ENCODE measurements at regions not wholly inside any gene's neighbourhood (a gene's known extent, or its start where the extent isn't known, plus 50 kb on each side); places are given as distances from the start of the nearest gene placed in this dataset.

DNA sequence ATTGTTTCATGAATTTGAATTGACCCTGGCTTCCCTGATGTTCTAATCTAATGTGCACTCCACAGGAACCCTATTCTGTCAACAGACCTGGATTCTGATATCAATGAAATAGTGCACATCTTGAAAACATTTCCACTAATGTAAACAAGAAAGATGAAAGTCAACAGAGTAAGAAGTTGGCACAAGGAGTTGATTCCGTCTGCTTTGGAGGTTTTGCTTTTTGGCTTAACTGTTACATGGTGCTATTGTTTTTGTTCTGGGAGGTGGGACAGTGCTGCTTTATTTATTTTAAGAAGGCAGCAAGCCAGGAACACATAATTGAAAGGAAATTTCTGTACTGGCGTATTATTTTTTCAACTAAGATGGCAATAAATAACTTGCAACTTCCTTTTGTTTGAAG, 73.3 kb downstream of the LEPR start:
- TF ChIP-seq, protein P1, sequence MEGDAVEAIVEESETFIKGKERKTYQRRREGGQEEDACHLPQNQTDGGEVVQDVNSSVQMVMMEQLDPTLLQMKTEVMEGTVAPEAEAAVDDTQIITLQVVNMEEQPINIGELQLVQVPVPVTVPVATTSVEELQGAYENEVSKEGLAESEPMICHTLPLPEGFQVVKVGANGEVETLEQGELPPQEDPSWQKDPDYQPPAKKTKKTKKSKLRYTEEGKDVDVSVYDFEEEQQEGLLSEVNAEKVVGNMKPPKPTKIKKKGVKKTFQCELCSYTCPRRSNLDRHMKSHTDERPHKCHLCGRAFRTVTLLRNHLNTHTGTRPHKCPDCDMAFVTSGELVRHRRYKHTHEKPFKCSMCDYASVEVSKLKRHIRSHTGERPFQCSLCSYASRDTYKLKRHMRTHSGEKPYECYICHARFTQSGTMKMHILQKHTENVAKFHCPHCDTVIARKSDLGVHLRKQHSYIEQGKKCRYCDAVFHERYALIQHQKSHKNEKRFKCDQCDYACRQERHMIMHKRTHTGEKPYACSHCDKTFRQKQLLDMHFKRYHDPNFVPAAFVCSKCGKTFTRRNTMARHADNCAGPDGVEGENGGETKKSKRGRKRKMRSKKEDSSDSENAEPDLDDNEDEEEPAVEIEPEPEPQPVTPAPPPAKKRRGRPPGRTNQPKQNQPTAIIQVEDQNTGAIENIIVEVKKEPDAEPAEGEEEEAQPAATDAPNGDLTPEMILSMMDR (IDR thresholded peaks at IDR 0.05): no peak
- no peak for TF ChIP-seq EZH2phosphoT487 (IDR thresholded peaks at IDR 0.05)

Measured in neural progenitor cell (in vitro differentiated cells).